ENCODE measurements at regions not wholly inside any gene's neighbourhood (a gene's known extent, or its start where the extent isn't known, plus 50 kb on each side); places are given as distances from the start of the nearest gene placed in this dataset.

- H3K27me3 ChIP-seq = no peaks in the 10 kb centered on the region
- no peak for TF ChIP-seq CTCF (IDR thresholded peaks at IDR 0.05)
- no peak overlapping the region for H3K27ac ChIP-seq
- H3K4me3 ChIP-seq = no peak overlapping the region
- ATAC-seq (ENCODE audit: low FRiP score in 2 of 2) (no peak), DNase-seq (no peak)
- peaks cover 8 to 12% (median 10%) of the 10 kb centered on the region in 4 donors for H3K9me3 ChIP-seq
- no peaks in the 10 kb centered on the region for H3K4me1 ChIP-seq
- 97 to 99% methylated on average over 3 of the region's 3 CpGs for WGBS, 2 donors
- no peaks in the 10 kb centered on the region for H3K36me3 ChIP-seq
These were observed 646.0 kb downstream of the ZEB2 start for GRCh38 chr2:143873886-143874285.

- H3K9me3 ChIP-seq = peaks cover 8 to 12% (median 11%) of the 10 kb centered on the region in 4 donors
- H3K27ac ChIP-seq = no peak overlapping the region
- H3K27me3 ChIP-seq = no peaks in the 10 kb centered on the region
- no peak overlapping the region for H3K4me3 ChIP-seq
- TF ChIP-seq POLR2AphosphoS5 (IDR thresholded peaks at IDR 0.05) (no peak), POLR2A (IDR thresholded peaks at IDR 0.05) (no peak), CTCF (IDR thresholded peaks at IDR 0.05) (no peak), EP300 (IDR thresholded peaks at IDR 0.05) (no peak)
- ATAC-seq (ENCODE audit: low FRiP score in 2 of 2) (no peak), DNase-seq (no peak)
- H3K36me3 ChIP-seq = no peaks in the 10 kb centered on the region
- WGBS, 2 donors = 86 to 93% methylated on average over 1 of the region's 1 CpG
- H3K4me1 ChIP-seq = no peaks in the 10 kb centered on the region
These were observed 649.2 kb downstream of the ZEB2 start for GRCh38 chr2:143870696-143871095.

GRCh38 chr2:143856978-143857377 lies 662.9 kb downstream of the ZEB2 start:
- Histone ChIP-seq H3K4me3 (no peak overlapping the region), H3K9me3 (no peaks in the 10 kb centered on the region)
- TF ChIP-seq EP300 (IDR thresholded peaks at IDR 0.05) = no peak

GRCh38 chr2:143852759-143853158 lies 667.2 kb downstream of the ZEB2 start:
- no peak overlapping the region for H3K4me3 ChIP-seq
- H3K27ac ChIP-seq = no peak overlapping the region
- 56 to 58% methylated on average over 4 of the region's 4 CpGs for WGBS, 2 donors
- H3K27me3 ChIP-seq = no peaks in the 10 kb centered on the region
- no peak for TF ChIP-seq EP300 (IDR thresholded peaks at IDR 0.05)
- no peaks in the 10 kb centered on the region for H3K4me1 ChIP-seq
- no peaks in the 10 kb centered on the region for H3K9me3 ChIP-seq
- H3K36me3 ChIP-seq = no peaks in the 10 kb centered on the region
- no peak for ATAC-seq (ENCODE audit: low FRiP score in 2 of 2)
- DNase-seq = no peak

More at GRCh38 chr2:143856978-143857377, 662.9 kb downstream of the ZEB2 start:
- no peak for DNase-seq
- Histone ChIP-seq H3K27ac (no peak overlapping the region), H3K36me3 (no peaks in the 10 kb centered on the region), H3K4me1 (no peaks in the 10 kb centered on the region), H3K27me3 (no peaks in the 10 kb centered on the region)
- ATAC-seq (ENCODE audit: low FRiP score in 2 of 2) = no peak

- no peaks in the 10 kb centered on the region for H3K36me3 ChIP-seq
- H3K4me3 ChIP-seq = no peak overlapping the region
- no peak for TF ChIP-seq POLR2A (IDR thresholded peaks at IDR 0.05)
- no peak for TF ChIP-seq CTCF (IDR thresholded peaks at IDR 0.05)
- TF ChIP-seq EP300 (IDR thresholded peaks at IDR 0.05) = no peak
- TF ChIP-seq POLR2AphosphoS5 (IDR thresholded peaks at IDR 0.05) = no peak
- no peak for DNase-seq
- no peaks in the 10 kb centered on the region for H3K9me3 ChIP-seq
- no peak overlapping the region for H3K27ac ChIP-seq
- H3K4me1 ChIP-seq = no peaks in the 10 kb centered on the region
- no peak for ATAC-seq (ENCODE audit: low FRiP score in 2 of 2)
- 85 to 90% methylated on average over 3 of the region's 3 CpGs for WGBS, 2 donors
- no peaks in the 10 kb centered on the region for H3K27me3 ChIP-seq
These were observed 669.8 kb downstream of the ZEB2 start for GRCh38 chr2:143850084-143850483.

- no peak overlapping the region for H3K4me3 ChIP-seq
- no peaks in the 10 kb centered on the region for H3K9me3 ChIP-seq
- H3K4me1 ChIP-seq = no peaks in the 10 kb centered on the region
- no peak for ATAC-seq (ENCODE audit: low FRiP score in 2 of 2)
- H3K27me3 ChIP-seq = no peaks in the 10 kb centered on the region
- H3K27ac ChIP-seq = no peak overlapping the region
- no peak for TF ChIP-seq CTCF (IDR thresholded peaks at IDR 0.05)
- no peak for TF ChIP-seq POLR2A (IDR thresholded peaks at IDR 0.05)
- no peak for TF ChIP-seq POLR2AphosphoS5 (IDR thresholded peaks at IDR 0.05)
- no peak for TF ChIP-seq EP300 (IDR thresholded peaks at IDR 0.05)
- no peak for DNase-seq
- no peaks in the 10 kb centered on the region for H3K36me3 ChIP-seq
- 97 to 100% methylated on average over 1 of the region's 1 CpG for WGBS, 2 donors
These were observed 672.7 kb downstream of the ZEB2 start for GRCh38 chr2:143847257-143847656.

Measured in upper lobe of left lung (tissue), 6 donors.